ENCODE measurements at regions not wholly inside any gene's neighbourhood (a gene's known extent, or its start where the extent isn't known, plus 50 kb on each side); places are given as distances from the start of the nearest gene placed in this dataset.

GRCh38 chr6:50976907-50977306 lies 158.2 kb downstream of the TFAP2B start:
- Mint-ChIP-seq H3K27me3 (ENCODE audit: low read depth) (no peaks in the 10 kb centered on the region), H3K4me1 (ENCODE audit: low read depth) (peaks cover 16% of the 10 kb centered on the region), H3K36me3 (ENCODE audit: low read depth) (no peaks in the 10 kb centered on the region), H3K27ac (ENCODE audit: unreplicated experiment) (no peak overlapping the region), H3K4me3 (ENCODE audit: unreplicated experiment) (no peak overlapping the region), H3K9me3 (ENCODE audit: low read depth) (no peaks in the 10 kb centered on the region)
- DNase-seq (ENCODE audit: low spot score): no peak
- no peak for TF ChIP-seq CTCF (IDR thresholded peaks at IDR 0.05)

GRCh38 chr6:50977796-50978195 lies 159.1 kb downstream of the TFAP2B start:
- no peaks in the 10 kb centered on the region for H3K27me3 Mint-ChIP-seq (ENCODE audit: low read depth)
- DNase-seq (ENCODE audit: low spot score): no peak
- H3K4me1 Mint-ChIP-seq (ENCODE audit: low read depth): peaks cover 12% of the 10 kb centered on the region
- H3K27ac Mint-ChIP-seq (ENCODE audit: unreplicated experiment): no peak overlapping the region
- no peaks in the 10 kb centered on the region for H3K9me3 Mint-ChIP-seq (ENCODE audit: low read depth)
- H3K4me3 Mint-ChIP-seq (ENCODE audit: unreplicated experiment): no peak overlapping the region
- no peak for TF ChIP-seq CTCF (IDR thresholded peaks at IDR 0.05)
- H3K36me3 Mint-ChIP-seq (ENCODE audit: low read depth): no peaks in the 10 kb centered on the region

- TF ChIP-seq CTCF (IDR thresholded peaks at IDR 0.05): no peak
- H3K4me1 Mint-ChIP-seq (ENCODE audit: low read depth): peaks cover 12% of the 10 kb centered on the region
- H3K27me3 Mint-ChIP-seq (ENCODE audit: low read depth): no peaks in the 10 kb centered on the region
- no peak overlapping the region for H3K27ac Mint-ChIP-seq (ENCODE audit: unreplicated experiment)
- no peaks in the 10 kb centered on the region for H3K9me3 Mint-ChIP-seq (ENCODE audit: low read depth)
- no peaks in the 10 kb centered on the region for H3K36me3 Mint-ChIP-seq (ENCODE audit: low read depth)
- DNase-seq (ENCODE audit: low spot score): no peak
- no peak overlapping the region for H3K4me3 Mint-ChIP-seq (ENCODE audit: unreplicated experiment)
Measured at GRCh38 chr6:50978380-50979170, 159.9 kb downstream of the TFAP2B start.

GRCh38 chr6:50979171-50979525 lies 160.5 kb downstream of the TFAP2B start:
- TF ChIP-seq CTCF (IDR thresholded peaks at IDR 0.05): no peak
- no peaks in the 10 kb centered on the region for H3K9me3 Mint-ChIP-seq (ENCODE audit: low read depth)
- no peaks in the 10 kb centered on the region for H3K36me3 Mint-ChIP-seq (ENCODE audit: low read depth)
- DNase-seq (ENCODE audit: low spot score): no peak
- H3K27me3 Mint-ChIP-seq (ENCODE audit: low read depth): no peaks in the 10 kb centered on the region
- H3K4me3 Mint-ChIP-seq (ENCODE audit: unreplicated experiment): no peak overlapping the region
- H3K4me1 Mint-ChIP-seq (ENCODE audit: low read depth): peaks cover 12% of the 10 kb centered on the region
- no peak overlapping the region for H3K27ac Mint-ChIP-seq (ENCODE audit: unreplicated experiment)

GRCh38 chr6:50984135-50984534 lies 165.5 kb downstream of the TFAP2B start:
- H3K27ac Mint-ChIP-seq (ENCODE audit: unreplicated experiment): no peak overlapping the region
- H3K4me1 Mint-ChIP-seq (ENCODE audit: low read depth): peaks cover 3% of the 10 kb centered on the region
- peaks cover 8% of the 10 kb centered on the region for H3K9me3 Mint-ChIP-seq (ENCODE audit: low read depth)
- no peak for TF ChIP-seq CTCF (IDR thresholded peaks at IDR 0.05)
- H3K27me3 Mint-ChIP-seq (ENCODE audit: low read depth): no peaks in the 10 kb centered on the region
- H3K4me3 Mint-ChIP-seq (ENCODE audit: unreplicated experiment): no peak overlapping the region
- no peak for DNase-seq (ENCODE audit: low spot score)
- peaks cover 3% of the 10 kb centered on the region for H3K36me3 Mint-ChIP-seq (ENCODE audit: low read depth)
